IMR-90 (cell line): ENCODE measurements at regions not wholly inside any gene's neighbourhood (a gene's known extent, or its start where the extent isn't known, plus 50 kb on each side); places are given as distances from the start of the nearest gene placed in this dataset.

Experiments
- CTCF ChIP-seq: conservative IDR thresholded peaks from 2 replicates; pipeline ENCODE4 v1.5.1; 2012; ENCODE audit warnings: mild to moderate bottlenecking, low read depth, low read length, improper control_type of control experiment
- ELK1 ChIP-seq: fragments of 150-350 bp; IDR thresholded peaks from 2 replicates; pipeline ENCODE4 v1.6.1; 2016; ENCODE audit warnings: low read depth, mild to moderate bottlenecking, low read length, moderate library complexity, borderline replicate concordance
- POLR2A ChIP-seq: IDR thresholded peaks from 2 replicates; pipeline ENCODE4 v1.6.1; 2012; ENCODE audit warnings: mild to moderate bottlenecking, low read depth, low read length
- RCOR1 ChIP-seq: IDR thresholded peaks from 2 replicates; pipeline ENCODE4 v1.6.1; 2012; ENCODE audit warnings: mild to moderate bottlenecking, low read length, improper control_type of control experiment; ENCODE audit not compliant: insufficient replicate concordance
- SMC3 ChIP-seq: fragments of 150-350 bp; IDR thresholded peaks from 2 replicates; pipeline ENCODE4 v1.6.1; 2016; ENCODE audit warnings: low read depth, mild to moderate bottlenecking, antibody characterized with exemption, low read length, moderate library complexity

GRCh38 chr6:137269347-137269746 is 50.2 kb upstream of the IFNGR1 start:
- TF ChIP-seq CTCF (no peak), POLR2A (no peak), SMC3 (no peak), RCOR1 (no peak), ELK1 (no peak)
